HG03469 (cell line): ENCODE measurements at regions not wholly inside any gene's neighbourhood (a gene's known extent, or its start where the extent isn't known, plus 50 kb on each side); places are given as distances from the start of the nearest gene placed in this dataset.
"Not testable (repeated sequence)": the region's sequence is repeated elsewhere in the genome, so short reads cannot be mapped to it uniquely, and the experiment has no call there.

Experiments used
- ATAC-seq: cut with Tn5 transposase; IDR thresholded peaks from one replicate; pipeline ENCODE4 v1.9.1; 2021; ENCODE audit warnings: mild to moderate bottlenecking, moderate library complexity, moderate number of reproducible peaks; ENCODE audit not compliant: unreplicated experiment

DNA sequence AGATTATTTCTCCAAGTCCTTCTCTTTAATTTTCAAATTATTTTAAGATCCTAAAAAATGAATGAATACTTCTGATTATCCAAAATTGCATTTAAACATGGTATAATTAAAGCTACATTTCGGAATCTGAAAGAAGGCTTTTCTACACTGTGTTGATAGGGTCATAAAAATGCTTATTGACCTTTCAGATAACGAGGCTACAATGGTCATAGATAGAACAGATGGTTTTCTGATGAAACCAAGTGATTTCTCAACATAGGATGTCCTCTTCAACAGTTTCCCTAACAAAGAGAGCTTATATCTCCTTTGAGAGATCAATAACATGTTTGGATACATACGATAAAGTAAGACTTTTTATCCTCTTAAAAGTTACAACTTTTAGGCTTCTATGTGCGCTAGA lies 201.1 kb downstream of the PTH2R start:
- ATAC-seq, result no peak

DNA sequence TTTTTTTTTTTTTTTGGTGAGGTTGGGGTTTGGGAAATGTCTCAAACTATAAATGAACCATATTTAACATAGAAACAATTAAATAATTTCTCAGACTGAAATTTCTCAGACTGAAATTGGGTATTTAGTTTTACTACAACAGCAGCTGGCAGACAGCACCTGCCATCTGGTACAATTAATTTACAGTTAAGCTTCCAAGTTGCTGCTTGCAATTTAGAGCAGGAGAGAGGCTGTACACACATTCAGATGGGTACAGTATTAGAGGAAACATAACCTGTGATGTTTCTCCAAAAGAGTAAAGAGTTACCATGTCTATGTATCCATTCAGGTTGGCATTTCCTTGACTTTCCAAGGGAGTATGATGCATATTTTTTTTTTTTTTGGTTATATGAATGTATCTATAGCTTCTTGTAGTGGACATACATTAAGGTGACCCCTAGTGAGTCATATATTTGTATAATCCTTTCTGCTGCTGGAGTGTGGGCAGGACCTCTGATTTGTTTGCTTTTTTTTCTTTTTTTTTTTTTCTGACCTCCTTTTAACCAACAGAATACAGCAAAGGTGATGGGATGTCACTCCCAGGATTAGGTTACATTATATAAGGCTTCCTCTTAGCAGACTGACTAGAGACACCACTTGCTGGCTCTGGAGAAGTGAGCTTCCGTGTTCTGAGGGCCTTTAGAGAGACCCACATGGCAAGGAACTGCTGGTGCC lies 201.7 kb downstream of the PTH2R start:
- no peak for ATAC-seq

DNA sequence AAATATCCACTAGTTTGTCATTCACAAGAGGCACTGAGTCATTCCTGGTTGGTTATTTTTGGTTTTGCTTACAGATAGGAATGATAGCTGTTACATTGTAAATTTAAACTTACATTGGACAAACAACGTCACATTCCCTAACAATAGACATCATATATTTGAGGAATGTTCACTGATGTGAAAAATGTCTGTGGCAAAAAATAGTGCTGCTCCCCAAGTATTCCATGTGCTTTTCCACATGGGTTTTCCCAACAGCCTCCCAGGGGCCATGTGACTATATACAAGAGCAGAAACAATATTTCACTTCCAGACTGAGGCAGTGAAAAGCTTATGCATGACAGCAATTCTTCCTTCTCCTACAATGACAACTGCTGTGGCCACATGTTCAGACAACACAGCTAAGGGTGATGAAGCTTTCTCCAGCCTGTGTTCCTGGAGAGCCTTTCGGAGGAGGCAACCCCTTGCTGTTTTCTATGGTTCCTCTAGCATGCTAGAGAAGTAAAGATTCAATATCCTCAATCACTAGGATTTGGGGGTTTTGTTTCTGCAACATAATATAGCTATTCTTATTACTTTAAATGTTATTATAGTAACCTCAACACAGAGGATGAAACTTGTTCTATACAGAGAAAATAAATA lies 202.7 kb downstream of the PTH2R start:
- no peak for ATAC-seq

DNA sequence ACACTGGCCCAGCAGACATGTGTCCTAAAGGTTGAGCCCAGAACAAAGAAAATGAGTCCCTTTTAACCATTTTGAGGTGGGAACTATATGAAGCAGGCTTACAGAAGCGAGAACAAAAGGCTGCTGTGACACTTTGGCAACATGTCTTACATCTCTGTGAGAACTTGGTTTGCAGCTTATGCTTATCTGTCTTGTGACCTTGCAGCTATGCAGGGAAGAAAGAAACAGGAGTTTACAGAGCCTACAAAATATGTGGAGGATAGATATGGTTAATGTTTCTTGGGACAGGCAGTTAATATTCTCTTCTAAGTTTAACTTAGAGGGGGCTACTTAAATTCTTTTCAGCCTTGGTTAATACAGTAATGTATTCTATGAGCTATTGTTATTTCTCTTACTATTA lies 209.1 kb downstream of the PTH2R start:
- ATAC-seq, result not testable (repeated sequence)

DNA sequence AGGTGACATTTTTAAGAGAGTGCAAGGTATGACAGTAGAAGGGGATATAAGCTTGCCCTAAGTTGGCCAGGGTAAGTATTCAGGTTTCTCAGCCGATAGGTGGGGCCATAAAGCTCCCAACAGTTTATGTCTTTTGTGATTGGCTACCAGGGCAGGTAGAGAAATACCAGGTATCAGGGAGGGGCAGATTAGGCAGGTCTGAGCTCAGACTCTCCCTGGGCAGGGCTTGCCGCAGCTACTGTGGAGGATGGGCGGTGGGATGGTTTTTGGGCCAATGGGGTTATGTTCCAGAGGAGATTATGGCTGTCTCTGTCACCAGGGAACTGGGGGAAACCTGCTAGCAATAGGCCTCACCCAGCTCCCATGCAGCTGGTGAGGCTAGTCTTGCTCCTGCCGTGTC lies 211.6 kb downstream of the PTH2R start:
- no peak for ATAC-seq

DNA sequence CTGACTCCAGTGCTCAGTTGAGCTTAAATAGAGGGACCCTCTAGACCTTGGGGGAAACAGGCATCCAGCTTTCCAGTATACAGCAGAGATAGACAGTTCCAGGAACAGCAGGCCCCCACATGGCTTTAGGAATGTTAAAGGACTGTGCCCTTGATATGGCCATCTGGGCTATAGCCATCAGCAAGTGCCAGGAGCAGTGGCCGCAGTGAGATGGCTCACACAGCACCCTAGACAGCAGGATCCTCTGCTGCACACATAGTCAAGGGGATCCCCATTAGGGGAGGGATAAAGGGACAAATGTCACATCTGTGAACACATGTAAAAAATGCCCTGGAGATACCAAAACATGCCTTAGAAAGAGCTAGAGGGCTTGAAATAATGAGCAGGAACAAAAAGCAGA lies 213.4 kb downstream of the PTH2R start:
- no peak for ATAC-seq

DNA sequence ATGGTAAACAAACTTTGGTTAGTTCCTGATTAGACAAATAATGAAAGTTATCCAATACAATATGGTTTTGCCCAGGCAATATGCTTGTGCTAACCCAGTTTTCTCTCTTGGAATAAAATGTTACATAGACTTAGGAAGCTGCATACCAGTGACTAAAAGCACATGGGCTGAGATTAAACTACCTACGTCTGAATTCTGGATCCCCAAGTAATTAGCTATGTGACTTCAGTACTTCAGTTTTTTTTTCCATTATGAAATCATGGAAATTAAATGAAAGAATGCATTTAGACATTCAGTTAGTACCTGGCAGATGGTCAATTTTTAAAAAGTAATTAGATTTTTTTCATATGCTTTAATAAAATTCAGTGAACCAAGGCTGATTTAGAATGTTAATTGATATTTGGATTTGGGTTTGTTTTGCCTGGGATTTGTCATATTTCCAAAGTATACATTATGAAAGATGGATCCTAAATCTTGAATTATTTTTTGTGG lies 213.9 kb downstream of the PTH2R start:
- ATAC-seq, result no peak

DNA sequence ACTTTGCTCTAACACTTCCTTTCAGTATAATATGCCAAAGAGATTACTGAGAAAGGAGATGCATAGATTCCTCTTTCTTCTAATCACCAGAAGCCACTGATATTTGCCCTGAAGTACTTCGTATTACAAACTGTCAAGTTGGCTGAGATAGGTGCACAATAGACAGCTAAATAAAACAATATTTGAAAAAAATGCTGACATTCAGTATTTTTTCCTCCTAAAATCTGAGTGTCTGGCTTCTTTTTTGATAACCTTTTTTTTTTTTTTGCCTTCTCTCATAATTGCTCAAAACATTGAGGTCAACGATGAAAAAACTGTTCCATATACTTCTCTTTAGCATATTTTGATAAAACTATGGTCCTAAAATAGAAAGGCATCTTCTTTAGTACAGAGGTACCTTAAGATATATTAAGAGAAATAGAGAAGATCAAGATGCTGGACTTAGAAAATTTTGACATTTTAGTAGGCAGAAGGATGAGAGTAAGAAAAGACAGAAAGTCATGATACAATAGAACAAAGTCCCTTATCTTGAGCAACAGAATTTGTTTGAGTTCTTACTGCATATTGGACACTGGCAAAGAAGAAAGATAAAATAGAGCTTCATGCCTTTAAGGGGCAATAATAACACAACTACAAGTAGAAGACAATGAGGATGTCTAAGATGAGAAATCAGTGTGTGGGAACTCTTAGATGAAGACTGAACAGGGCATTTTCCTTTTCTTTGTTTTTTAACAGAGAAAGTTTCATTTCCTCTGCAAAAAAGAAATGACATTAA lies 220.7 kb downstream of the PTH2R start:
- no peak for ATAC-seq

DNA sequence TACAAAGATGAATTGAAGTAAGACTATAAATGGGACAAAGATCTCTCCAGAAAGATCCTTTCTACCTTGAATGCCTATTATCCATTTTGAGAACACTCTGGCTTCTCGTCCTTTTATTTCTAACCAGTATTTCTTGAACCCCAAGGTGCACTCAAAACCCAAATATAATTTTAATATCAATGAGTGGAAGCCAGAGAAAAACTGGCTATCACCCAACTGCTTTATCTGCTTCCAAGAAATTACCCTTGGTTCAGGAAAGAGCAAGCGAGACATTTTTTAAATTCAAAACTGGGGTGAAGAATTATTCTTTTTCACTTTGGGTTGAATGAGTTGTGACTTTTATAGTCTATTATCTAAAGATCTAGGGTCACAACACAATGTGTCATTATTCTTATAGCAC lies 221.3 kb downstream of the PTH2R start:
- ATAC-seq, result no peak

DNA sequence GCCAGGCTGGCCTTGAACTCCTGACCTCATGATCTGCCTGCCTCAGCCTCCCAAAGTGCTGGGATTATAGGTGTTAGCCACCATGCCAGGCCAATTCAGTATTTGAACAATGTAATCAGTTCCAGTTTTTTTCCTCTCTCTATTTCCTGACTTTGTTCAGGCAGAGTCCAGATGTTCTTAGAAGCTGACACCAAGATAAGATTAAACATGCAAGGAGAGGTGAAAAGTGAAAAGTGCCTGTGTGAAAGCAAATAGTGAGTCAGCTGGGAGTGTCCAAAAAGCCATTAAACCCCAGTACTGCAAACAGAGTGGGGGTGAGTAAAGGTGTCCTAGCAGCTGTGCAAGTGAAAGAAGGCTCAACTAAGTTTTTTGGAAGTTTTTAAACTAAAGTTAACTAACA lies 231.5 kb downstream of the PTH2R start:
- no peak for ATAC-seq

DNA sequence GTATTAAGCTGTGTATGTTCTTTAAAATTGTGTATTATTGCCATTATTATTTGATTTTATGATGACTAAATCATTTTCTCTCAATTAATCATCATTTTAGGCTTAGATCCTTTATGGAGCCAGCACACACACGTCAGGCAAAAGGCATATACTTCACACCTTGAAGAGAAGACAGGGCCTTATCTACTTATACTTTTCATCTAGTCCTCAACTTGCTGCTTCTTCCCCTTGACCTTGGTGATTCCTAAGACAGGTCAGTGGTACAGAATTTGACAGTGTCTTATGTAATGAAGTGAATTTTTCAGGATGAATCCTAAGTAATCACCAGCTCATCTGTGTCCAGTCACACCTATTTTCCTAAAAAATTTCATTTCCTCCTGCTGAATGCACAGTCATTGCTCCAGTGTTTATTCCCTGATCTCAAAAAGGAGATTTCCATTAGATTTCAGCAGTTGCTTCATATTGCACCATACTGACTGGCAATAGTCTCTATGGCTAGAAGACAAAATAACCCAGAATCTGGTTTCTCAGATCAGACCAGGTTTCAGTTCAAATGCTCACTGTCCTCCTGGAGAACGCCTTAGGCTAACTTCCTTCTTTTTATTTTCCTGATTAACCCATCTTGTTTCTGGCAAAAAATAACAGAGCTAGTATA lies 235.7 kb downstream of the PTH2R start:
- ATAC-seq, result no peak

DNA sequence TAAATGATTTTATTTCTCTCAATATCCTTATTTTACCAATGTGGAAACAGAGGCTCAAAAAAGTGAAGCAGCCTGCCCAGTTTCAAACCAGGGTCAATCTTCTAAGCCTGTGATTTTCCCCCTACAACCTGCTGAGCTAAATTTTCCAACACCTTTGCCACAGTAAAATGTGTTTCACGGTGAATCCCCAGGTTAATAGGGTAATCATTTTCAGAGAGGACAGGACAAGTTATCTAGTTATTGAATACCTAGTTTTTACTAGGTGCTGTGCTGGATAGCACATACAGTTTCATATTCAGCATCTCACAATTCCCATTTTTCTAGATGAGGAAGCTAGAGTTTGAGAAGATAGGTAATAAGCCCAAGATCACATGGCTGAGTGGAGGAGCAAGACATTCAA lies 236.6 kb downstream of the PTH2R start:
- ATAC-seq, result peak; percentile 34

DNA sequence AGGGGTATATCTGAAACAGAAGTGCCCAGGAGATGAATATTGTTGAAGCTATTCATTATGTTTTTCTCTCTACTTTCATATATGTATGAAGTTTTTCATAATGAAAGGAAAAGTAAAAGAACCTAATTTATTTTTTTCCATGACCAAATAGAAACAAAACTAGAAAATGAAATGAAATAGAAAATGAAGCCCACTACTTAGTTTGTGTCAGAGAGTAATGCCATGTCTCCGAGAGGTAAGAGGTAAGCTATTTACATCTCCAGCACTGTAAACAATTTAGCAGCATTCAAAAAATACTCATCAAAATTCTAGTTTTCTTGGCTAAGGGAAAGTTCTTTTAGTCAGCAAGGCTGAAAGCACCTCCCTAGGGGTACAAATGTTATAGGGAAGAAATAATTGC lies 238.6 kb downstream of the PTH2R start:
- ATAC-seq, result no peak

DNA sequence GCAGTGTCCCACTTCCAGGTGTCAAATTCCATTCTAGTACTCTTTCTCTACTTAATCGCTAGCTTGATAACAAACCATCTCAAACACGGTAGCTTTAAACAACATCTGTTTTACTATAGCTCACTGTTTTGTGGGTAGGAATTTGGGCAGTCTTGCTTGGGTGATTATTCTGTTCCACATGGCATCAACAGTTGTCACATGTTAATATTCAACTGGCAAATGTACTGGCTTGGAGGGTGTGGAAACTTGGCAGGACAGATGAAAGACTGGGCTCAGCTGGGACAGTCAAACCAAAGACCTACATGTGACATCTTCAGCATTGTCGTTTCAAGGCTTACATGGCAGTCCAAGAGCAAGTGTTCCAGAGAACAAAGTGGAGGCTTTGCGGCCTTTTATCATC lies 241.8 kb downstream of the PTH2R start:
- no peak for ATAC-seq

DNA sequence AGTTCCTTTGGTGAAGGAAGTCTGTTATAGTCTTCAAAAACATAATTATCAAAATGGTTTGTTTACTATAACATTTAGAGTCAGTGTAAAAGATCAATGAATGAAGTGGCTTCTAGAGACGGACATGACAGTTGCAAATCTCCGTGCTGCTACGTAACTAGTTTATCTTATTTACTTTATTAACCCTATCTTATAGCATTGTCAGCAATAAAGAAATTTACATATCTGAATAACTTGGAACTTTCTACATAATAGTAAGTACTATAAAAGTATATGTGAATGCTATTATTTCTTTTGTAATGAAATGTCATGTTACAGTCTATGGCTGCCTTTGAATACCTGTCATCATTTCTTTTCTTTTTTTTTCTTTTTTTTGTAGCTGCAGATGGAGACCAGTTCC lies 246.8 kb downstream of the PTH2R start:
- no peak for ATAC-seq

DNA sequence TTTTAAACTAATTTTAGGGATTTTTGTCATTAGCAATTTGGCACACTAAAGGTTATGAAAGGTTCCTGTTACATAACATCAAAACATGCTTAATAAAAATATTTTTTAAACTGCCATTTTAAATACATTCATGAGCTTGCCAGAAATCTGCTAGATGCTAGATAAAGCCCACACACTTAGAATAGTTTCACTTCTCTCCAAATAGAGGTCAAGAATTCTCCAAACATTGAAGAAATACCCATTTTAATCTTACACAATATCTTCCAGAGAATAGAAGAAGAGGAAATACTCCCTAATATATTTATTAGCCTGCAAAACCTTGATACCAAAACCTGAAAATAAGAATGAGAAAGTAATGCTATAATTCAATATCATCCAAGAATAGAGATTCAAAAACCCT lies 247.5 kb downstream of the PTH2R start:
- no peak for ATAC-seq

DNA sequence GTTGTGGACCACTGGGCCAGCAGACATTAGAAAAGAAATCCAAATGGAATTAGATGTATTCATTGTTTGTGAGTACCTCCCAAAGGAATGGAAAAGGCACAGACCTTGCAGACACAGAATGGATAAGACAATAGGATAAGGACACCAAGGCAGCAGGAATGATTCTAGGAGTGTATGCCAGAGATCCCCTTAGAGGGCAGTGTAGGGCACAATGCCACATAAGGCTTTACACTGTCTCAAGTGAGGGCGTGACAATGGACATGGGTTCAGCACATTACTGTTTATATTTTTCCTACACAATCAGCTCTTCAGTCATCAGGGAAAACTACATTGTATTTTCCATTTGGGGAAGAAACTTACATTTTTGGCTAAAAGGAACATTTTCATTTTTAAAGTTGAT lies 250.9 kb downstream of the PTH2R start:
- no peak for ATAC-seq

DNA sequence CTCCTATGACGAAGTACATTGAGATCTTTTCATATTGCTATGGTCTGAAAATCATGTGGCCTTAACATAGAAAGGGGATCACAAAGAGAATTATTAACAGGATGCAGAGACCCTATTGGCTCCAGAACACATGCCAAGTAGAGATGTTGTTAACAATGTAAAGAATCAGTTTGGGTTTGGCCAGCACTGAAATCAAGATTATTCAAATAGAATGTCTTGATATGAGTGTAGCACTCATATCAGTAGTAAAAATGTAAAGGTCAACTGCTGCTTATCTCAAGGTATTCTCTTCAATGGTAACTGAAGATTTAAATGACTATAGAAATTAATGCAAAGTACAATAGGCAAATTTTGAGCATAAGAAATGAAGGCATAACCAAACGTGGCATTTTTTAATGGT lies 262.8 kb downstream of the PTH2R start:
- no peak for ATAC-seq

DNA sequence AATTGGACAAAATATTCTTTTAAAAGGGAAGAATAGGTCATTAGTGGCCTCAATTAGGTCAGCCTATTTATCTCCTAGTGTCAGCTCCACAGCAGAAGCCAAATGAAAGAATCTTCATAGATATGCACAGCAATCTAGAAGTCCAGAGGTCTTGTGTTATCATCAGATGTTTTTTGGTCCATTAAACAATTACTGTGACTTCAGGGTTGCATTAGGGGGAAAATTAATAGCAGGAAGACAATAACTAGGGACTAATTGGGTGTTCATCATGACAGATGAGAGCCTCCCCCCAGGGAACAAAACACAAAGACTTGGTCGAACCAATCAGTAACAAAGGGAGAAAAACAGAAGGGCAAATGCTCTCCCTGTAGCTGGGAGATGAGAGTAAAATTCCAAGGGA lies 264.7 kb downstream of the PTH2R start:
- no peak for ATAC-seq

DNA sequence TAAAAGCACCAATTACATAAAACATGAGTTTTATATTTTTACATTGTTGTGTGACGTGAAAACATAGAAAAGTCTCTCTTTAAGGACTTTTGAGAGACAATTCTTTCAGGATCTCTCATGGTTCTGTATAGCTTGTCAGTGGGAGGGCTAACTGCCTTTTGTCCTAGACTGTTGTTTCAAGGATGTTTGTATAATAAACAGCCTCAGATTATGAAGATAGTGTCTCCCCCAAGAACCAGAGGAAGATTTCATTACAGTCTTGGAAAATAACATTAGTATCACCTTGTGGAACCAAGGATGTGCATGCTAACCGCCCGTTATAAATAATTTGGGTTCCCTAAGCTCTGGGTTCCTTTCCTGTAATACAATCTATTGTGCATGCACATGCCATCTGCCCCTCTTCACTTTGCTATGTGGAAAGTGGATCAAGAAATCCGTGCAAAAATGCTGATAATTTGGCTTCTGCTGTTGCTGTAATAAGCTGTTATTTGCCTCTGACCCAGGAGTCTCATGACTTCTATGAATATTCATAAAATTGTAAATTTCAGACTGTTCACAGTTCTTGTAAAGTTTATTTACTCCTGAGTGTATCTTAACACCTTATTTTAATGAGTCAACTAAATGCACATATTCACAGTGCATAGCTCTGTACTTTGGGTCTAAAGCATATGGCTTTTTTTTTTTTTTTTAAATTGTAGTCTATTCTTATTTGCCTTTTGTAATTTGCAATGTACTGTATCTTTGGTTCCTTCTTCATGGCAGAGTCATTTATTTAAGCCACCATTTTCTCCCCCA lies 265.5 kb downstream of the PTH2R start:
- ATAC-seq, result no peak

DNA sequence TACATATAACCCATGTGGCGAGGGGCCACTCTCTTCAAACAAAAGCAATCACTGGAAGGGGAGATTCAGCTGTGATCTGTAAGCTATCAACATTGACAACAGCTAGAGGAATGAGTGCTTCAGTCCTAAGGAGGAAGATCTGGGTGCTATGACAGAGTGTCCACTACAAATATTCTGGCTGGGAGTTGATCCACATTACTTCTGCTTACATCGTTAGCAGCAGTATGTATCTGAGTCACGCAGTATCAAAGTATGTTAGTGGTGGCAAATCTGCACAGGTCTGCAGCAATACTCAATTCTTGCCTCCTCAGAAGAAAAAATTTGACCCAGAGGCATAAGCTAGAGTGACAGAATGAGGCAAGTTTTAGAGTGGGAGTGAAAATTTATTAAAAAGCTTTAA lies 267.0 kb downstream of the PTH2R start:
- no peak for ATAC-seq
